Thymus (tissue), 11 donors: ENCODE measurements at regions not wholly inside any gene's neighbourhood (a gene's known extent, or its start where the extent isn't known, plus 50 kb on each side); places are given as distances from the start of the nearest gene placed in this dataset.
"Not testable (repeated sequence)": the region's sequence is repeated elsewhere in the genome, so short reads cannot be mapped to it uniquely, and the experiment has no call there.

ENCODE experiments used
- DNase-seq, 9 donors: peaks; one replicate each; pipeline ENCODE4 v3.0.0-alpha.2; 2013; ENCODE audit warnings: low spot score in 9 of 9, low read depth in 6 of 9, missing footprints in 1 of 9
- H3K27ac ChIP-seq, 2 donors: one replicate each; pipeline ENCODE4 v1.5.1; 2013; ENCODE audit warnings: control low read depth in 1 of 2, low read depth in 1 of 2, low read length in 1 of 2, mild to moderate bottlenecking in 1 of 2, moderate library complexity in 1 of 2
- H3K27me3 ChIP-seq, 2 donors: one replicate each; pipeline ENCODE4 v1.5.1; 2013; ENCODE audit warnings: low read length in 1 of 2; ENCODE audit not compliant: control insufficient read depth in 2 of 2, insufficient read depth in 1 of 2
- H3K36me3 ChIP-seq, 2 donors: one replicate each; pipeline ENCODE4 v1.5.1; 2013; ENCODE audit warnings: low read length in 1 of 2, mild to moderate bottlenecking in 1 of 2, moderate library complexity in 1 of 2; ENCODE audit not compliant: control insufficient read depth in 2 of 2, insufficient read depth in 2 of 2
- H3K4me1 ChIP-seq, 2 donors: one replicate each; pipeline ENCODE4 v1.5.1; 2013; ENCODE audit warnings: low read length in 2 of 2; ENCODE audit not compliant: control insufficient read depth in 2 of 2, insufficient read depth in 2 of 2
- H3K4me3 ChIP-seq, 2 donors: one replicate each; pipeline ENCODE4 v1.5.1; 2013; ENCODE audit warnings: low read length in 2 of 2, control low read depth in 1 of 2, mild to moderate bottlenecking in 1 of 2
- H3K9me3 ChIP-seq, 2 donors: one replicate each; pipeline ENCODE4 v1.5.1; 2013; ENCODE audit warnings: low read length in 1 of 2, mild to moderate bottlenecking in 1 of 2; ENCODE audit not compliant: control insufficient read depth in 2 of 2, insufficient read depth in 1 of 2
- WGBS: extraction: QIAGEN DNeasy Blood & Tissue Kit; methylation state at CpG from one replicate; pipeline ENCODE4 v1.1.7; 2013; 5-methylcytosine and 5-hydroxymethylcytosine counted together
- donor health status: healthy.

DNA sequence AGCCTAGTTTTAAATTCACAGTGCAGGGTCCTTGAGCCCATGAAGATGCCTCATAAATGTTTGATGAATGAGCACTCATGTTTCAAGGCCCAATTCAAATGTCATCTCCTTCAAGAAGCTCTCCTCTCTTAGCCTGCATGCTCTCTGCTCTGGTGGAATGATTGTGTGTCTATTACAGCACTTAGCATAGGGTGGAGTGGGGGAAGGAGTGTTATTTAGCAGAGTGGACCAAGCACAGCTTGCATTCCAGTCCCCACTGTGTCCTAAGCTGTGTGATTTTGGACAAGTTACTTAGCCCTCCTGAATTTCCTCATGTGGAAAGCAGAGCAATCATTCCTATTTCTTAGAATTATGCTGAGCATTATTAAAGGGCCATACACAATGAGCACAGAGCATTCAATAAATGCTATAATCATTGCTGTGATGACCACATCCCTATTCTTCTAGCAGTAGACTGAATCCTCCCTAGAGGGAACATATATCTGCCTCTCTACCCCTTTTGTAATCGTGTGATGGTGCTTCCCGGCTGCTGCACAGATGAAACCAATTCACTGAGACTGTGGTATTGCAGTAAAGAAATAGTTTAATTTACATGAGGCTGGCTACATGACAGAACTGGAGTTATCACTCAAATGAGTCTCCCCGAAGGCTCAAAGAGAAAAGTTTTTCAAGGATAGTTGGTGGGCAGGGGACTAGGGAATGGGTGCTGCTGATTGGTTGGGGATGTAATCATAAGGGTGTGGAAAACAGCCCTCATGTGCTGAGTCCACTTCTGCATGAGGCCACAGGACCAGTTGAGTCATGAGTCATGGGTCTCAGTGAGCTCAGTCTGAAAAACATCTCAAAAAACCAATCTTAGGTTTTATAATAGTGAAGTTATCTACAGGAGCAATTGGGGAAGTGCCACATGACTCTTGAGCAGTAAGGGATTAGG, 173.4 kb upstream of the NDUFV2 start:
- H3K9me3 ChIP-seq = peaks cover 0 to 8% of the 10 kb centered on the region in 2 donors
- no peaks in the 10 kb centered on the region for H3K4me1 ChIP-seq
- WGBS = 96% methylated on average over 3 of the region's 3 CpGs
- H3K4me3 ChIP-seq = no peak overlapping the region
- no peaks in the 10 kb centered on the region for H3K27me3 ChIP-seq
- no peak for DNase-seq
- H3K27ac ChIP-seq = no peak overlapping the region
- H3K36me3 ChIP-seq = no peaks in the 10 kb centered on the region

DNA sequence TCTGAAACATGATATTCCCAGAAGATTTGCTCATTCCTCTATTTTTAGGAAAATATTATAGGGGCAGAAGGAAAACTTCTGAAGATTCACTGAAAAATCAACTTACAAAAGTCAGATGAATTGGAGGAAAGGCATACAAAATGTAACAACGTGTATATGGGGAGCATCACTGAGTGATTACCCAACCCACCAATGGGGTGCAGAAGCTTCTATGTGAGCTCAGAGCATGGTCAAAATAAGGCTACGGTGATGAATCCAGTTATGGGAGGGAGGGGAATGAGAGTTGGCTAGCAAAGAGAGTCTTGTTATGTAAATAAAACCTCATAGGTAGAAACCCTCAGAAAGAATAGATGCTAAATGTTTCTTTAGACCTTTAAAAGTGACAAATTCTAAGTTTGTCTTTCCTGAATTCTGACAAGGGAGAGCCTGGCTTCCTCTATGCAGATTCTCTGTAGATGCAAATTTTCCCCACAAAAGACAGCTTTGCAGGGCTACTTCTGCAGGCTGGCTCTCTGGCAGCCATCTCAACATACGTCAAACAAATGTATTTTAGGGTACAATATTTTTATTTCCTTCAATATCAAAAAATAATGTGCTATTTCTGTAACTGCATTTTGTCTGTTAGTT, 171.4 kb upstream of the NDUFV2 start:
- Histone ChIP-seq H3K27me3 (no peaks in the 10 kb centered on the region), H3K36me3 (no peaks in the 10 kb centered on the region), H3K4me1 (no peaks in the 10 kb centered on the region), H3K27ac (no peak overlapping the region), H3K9me3 (peaks cover 0 to 8% of the 10 kb centered on the region in 2 donors), H3K4me3 (no peak overlapping the region)
- 63% methylated on average over 3 of the region's 3 CpGs for WGBS
- DNase-seq = no peak

GRCh38 chr18:8932866-8933265, 169.6 kb upstream of the NDUFV2 start:
- no peak overlapping the region for H3K27ac ChIP-seq
- no peaks in the 10 kb centered on the region for H3K36me3 ChIP-seq
- H3K27me3 ChIP-seq = no peaks in the 10 kb centered on the region
- no peak for DNase-seq
- no peak overlapping the region for H3K4me3 ChIP-seq
- H3K4me1 ChIP-seq = no peaks in the 10 kb centered on the region
- H3K9me3 ChIP-seq = peaks cover 0 to 8% of the 10 kb centered on the region in 2 donors

- peaks cover 0 to 4% of the 10 kb centered on the region in 2 donors for H3K4me1 ChIP-seq
- no peaks in the 10 kb centered on the region for H3K27me3 ChIP-seq
- H3K4me3 ChIP-seq = no peak overlapping the region
- 90% methylated on average over 1 of the region's 1 CpG for WGBS
- H3K36me3 ChIP-seq = no peaks in the 10 kb centered on the region
- H3K9me3 ChIP-seq = peaks cover 0 to 8% of the 10 kb centered on the region in 2 donors
- no peak overlapping the region for H3K27ac ChIP-seq
- DNase-seq = no peak
These were observed 168.7 kb upstream of the NDUFV2 start for GRCh38 chr18:8933714-8934284.

- not testable (repeated sequence) for H3K27ac ChIP-seq, H3K4me1 ChIP-seq, H3K9me3 ChIP-seq, DNase-seq, H3K27me3 ChIP-seq, H3K36me3 ChIP-seq, H3K4me3 ChIP-seq
- 94% methylated on average over 24 of the region's 24 CpGs for WGBS
These were observed 167.2 kb upstream of the NDUFV2 start for GRCh38 chr18:8935346-8935745.

GRCh38 chr18:8936619-8937018, 165.9 kb upstream of the NDUFV2 start:
- Histone ChIP-seq H3K27me3 (no peaks in the 10 kb centered on the region), H3K4me3 (no peak overlapping the region), H3K27ac (no peak overlapping the region), H3K9me3 (no peaks in the 10 kb centered on the region), H3K36me3 (no peaks in the 10 kb centered on the region), H3K4me1 (peaks cover 0 to 9% of the 10 kb centered on the region in 2 donors)
- no peak for DNase-seq
- WGBS = 93% methylated on average over 3 of the region's 3 CpGs

GRCh38 chr18:8937160-8938094, 165.1 kb upstream of the NDUFV2 start:
- no peaks in the 10 kb centered on the region for H3K36me3 ChIP-seq
- H3K4me1 ChIP-seq = peaks cover 0 to 9% of the 10 kb centered on the region in 2 donors
- no peaks in the 10 kb centered on the region for H3K27me3 ChIP-seq
- no peak overlapping the region for H3K27ac ChIP-seq
- WGBS = 96% methylated on average over 9 of the region's 9 CpGs
- no peaks in the 10 kb centered on the region for H3K9me3 ChIP-seq
- H3K4me3 ChIP-seq = no peak overlapping the region
- no peak for DNase-seq

DNA sequence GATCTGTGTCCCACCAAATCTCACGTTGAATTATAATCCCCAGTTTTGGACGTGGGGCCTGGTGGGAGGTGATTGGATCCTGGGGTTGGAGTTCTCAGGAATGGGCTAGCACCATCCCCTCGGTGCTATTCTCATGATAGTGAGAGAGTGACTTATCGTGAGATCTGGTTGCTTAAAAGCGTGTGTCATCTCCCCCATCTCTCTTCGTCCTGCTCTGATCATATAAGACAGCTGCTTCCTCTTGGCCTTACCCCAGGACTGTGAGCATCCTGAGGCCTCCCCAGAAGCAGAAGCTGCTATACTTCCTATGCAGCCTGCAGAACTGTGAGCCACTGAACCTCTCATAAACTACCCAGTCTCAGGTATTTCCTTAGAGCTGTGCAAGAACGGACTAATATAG, 163.7 kb upstream of the NDUFV2 start:
- Histone ChIP-seq H3K27ac (no peak overlapping the region), H3K36me3 (no peaks in the 10 kb centered on the region), H3K9me3 (no peaks in the 10 kb centered on the region), H3K4me3 (no peak overlapping the region), H3K27me3 (no peaks in the 10 kb centered on the region), H3K4me1 (peaks cover 0 to 9% of the 10 kb centered on the region in 2 donors)
- peak in 2 of 9 donors; percentile 31 to 57 for DNase-seq
- 35% methylated on average over 7 of the region's 7 CpGs for WGBS
